Transverse colon (tissue), 3 donors: ENCODE measurements at regions not wholly inside any gene's neighbourhood (a gene's known extent, or its start where the extent isn't known, plus 50 kb on each side); places are given as distances from the start of the nearest gene placed in this dataset.

Experiments
- POLR2A ChIP-seq: fragments of 450-650 bp; IDR thresholded peaks from one replicate; pipeline ENCODE4 v1.6.1; 2016; ENCODE audit warnings: antibody characterized with exemption, mild to moderate bottlenecking, moderate library complexity
- TF ChIP-seq, protein P1 (sequence below), 5 experiments: fragments of 200-600 bp in 3 of 5; fragments of 450-650 bp in 2 of 5; sonication (generic) in 3 of 5; IDR thresholded peaks; 1 replicate in 2 of 5; 2 replicates in 3 of 5; pipeline ENCODE4 v1.5.1; 2016 to 2017; ENCODE audit warnings: antibody characterized with exemption in 5 of 5, inconsistent platforms in 3 of 5, mild to moderate bottlenecking in 2 of 5, moderate library complexity in 1 of 5

GRCh38 chr21:15422783-15423182 lies 307.0 kb upstream of the USP25 start:
- TF ChIP-seq, protein P1, sequence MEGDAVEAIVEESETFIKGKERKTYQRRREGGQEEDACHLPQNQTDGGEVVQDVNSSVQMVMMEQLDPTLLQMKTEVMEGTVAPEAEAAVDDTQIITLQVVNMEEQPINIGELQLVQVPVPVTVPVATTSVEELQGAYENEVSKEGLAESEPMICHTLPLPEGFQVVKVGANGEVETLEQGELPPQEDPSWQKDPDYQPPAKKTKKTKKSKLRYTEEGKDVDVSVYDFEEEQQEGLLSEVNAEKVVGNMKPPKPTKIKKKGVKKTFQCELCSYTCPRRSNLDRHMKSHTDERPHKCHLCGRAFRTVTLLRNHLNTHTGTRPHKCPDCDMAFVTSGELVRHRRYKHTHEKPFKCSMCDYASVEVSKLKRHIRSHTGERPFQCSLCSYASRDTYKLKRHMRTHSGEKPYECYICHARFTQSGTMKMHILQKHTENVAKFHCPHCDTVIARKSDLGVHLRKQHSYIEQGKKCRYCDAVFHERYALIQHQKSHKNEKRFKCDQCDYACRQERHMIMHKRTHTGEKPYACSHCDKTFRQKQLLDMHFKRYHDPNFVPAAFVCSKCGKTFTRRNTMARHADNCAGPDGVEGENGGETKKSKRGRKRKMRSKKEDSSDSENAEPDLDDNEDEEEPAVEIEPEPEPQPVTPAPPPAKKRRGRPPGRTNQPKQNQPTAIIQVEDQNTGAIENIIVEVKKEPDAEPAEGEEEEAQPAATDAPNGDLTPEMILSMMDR (IDR thresholded peaks at IDR 0.05), result no peak
- TF ChIP-seq POLR2A, result no peak
